CD4-positive, alpha-beta T cell (primary cell): ENCODE measurements at regions not wholly inside any gene's neighbourhood (a gene's known extent, or its start where the extent isn't known, plus 50 kb on each side); places are given as distances from the start of the nearest gene placed in this dataset.

Experiments used
- ATAC-seq: fragments of 200-7000 bp; cut with Tn5 transposase; one replicate; pipeline ENCODE4 v1.10.0; 2022; ENCODE audit warnings: mild to moderate bottlenecking; ENCODE audit not compliant: poor library complexity
- CTCF ChIA-PET: fragments of 350-600 bp; sonication (Branson Sonifier 250); formaldehyde crosslinking; loops from one replicate; lab custom pipeline; 2021; ENCODE audit warnings: antibody characterized with exemption, inconsistent platforms; lab: Charles Lee
- POLR2A ChIA-PET: fragments of 350-600 bp; sonication (Branson Sonifier 250); formaldehyde crosslinking; loops from one replicate; lab custom pipeline; 2021; ENCODE audit warnings: antibody characterized with exemption, inconsistent platforms; lab: Charles Lee
- DNase-seq, 14 experiments: peaks; one replicate each; pipeline ENCODE4 v3.0.0-alpha.2; 2013 to 2020; ENCODE audit warnings: mixed read lengths in 2 of 14
- H3K27ac ChIP-seq, 2 donors: one replicate each; pipeline versions ENCODE4 v1.5.1 to v1.7.0; 2013; ENCODE audit warnings: low read length in 2 of 2, low read depth in 1 of 2, mild to moderate bottlenecking in 1 of 2
- H3K27me3 ChIP-seq, 2 experiments: 1 replicate in 1 of 2; 2 replicates in 1 of 2; pipeline versions ENCODE4 v1.6.1 to v1.7.0; 2013; ENCODE audit warnings: low read length in 2 of 2, control low read depth in 1 of 2, mild to moderate bottlenecking in 1 of 2, moderate library complexity in 1 of 2; ENCODE audit not compliant: insufficient read depth in 2 of 2, control insufficient read depth in 1 of 2
- H3K36me3 ChIP-seq: one replicate; pipeline ENCODE4 v1.6.1; 2013; ENCODE audit warnings: low read length, control low read depth; ENCODE audit not compliant: insufficient read depth
- H3K4me1 ChIP-seq: one replicate; pipeline ENCODE4 v1.6.1; 2013; ENCODE audit warnings: low read length, control low read depth; ENCODE audit not compliant: insufficient read depth
- H3K4me3 ChIP-seq: one replicate; pipeline ENCODE4 v1.5.1; 2013; ENCODE audit warnings: mild to moderate bottlenecking, low read length, moderate library complexity
- H3K9me3 ChIP-seq, 2 experiments: 1 replicate in 1 of 2; 2 replicates in 1 of 2; pipeline versions ENCODE4 v1.6.1 to v1.7.0; 2013; ENCODE audit warnings: low read length in 2 of 2, mild to moderate bottlenecking in 2 of 2, control low read depth in 1 of 2, moderate library complexity in 1 of 2; ENCODE audit not compliant: control insufficient read depth in 1 of 2, insufficient read depth in 1 of 2
- H3K27ac Mint-ChIP-seq: one replicate; pipeline ENCODE4 v1.8.0; 2020; ENCODE audit warnings: mixed read lengths
- H3K27me3 Mint-ChIP-seq: one replicate; pipeline ENCODE4 v1.8.0; 2021; ENCODE audit warnings: mixed read lengths
- H3K36me3 Mint-ChIP-seq: one replicate; pipeline ENCODE4 v1.8.0; 2021; ENCODE audit warnings: low read depth, mixed read lengths
- H3K4me1 Mint-ChIP-seq: one replicate; pipeline ENCODE4 v1.8.0; 2021; ENCODE audit warnings: low read depth, mixed read lengths
- H3K4me3 Mint-ChIP-seq: one replicate; pipeline ENCODE4 v1.8.0; 2020; ENCODE audit warnings: mild to moderate bottlenecking, mixed read lengths
- H3K9me3 Mint-ChIP-seq: one replicate; pipeline ENCODE4 v1.8.0; 2020; ENCODE audit warnings: mixed read lengths
- CTCF ChIP-seq: fragments of 200-600 bp; IDR thresholded peaks from one replicate; pipeline ENCODE4 v1.8.0; 2022; ENCODE audit warnings: antibody characterized with exemption, mild to moderate bottlenecking
- intact Hi-C, 2 experiments: fragments of 100-400 bp; cut with DNase I in 1 of 2; cut with micrococcal nuclease in 1 of 2; formaldehyde crosslinking; loops; one replicate each; pipeline versions ENCODE4 v1.15.1 to v1.9.0; 2023 to 2025; cut with DNase I, micrococcal nuclease

GRCh38 chr5:63812693-63813092, 149.6 kb downstream of the HTR1A start:
- no peaks in the 10 kb centered on the region for H3K27me3 ChIP-seq
- CTCF ChIA-PET: no interaction called here
- H3K36me3 ChIP-seq: no peaks in the 10 kb centered on the region
- ATAC-seq: no peak
- TF ChIP-seq CTCF: no peak
- no peak overlapping the region for H3K27ac ChIP-seq
- POLR2A ChIA-PET: no interaction called here
- no peaks in the 10 kb centered on the region for H3K36me3 Mint-ChIP-seq
- H3K4me3 ChIP-seq: no peak overlapping the region
- H3K27me3 Mint-ChIP-seq: no peaks in the 10 kb centered on the region
- intact Hi-C loops: no loop called here
- H3K4me1 Mint-ChIP-seq: no peaks in the 10 kb centered on the region
- no peaks in the 10 kb centered on the region for H3K4me1 ChIP-seq
- H3K9me3 ChIP-seq: peaks cover 7 to 8% of the 10 kb centered on the region in 2 experiments
- H3K27ac Mint-ChIP-seq: no peak overlapping the region
- peaks cover 9% of the 10 kb centered on the region for H3K9me3 Mint-ChIP-seq
- no peak overlapping the region for H3K4me3 Mint-ChIP-seq
- no peak for DNase-seq

- no peaks in the 10 kb centered on the region for H3K27me3 Mint-ChIP-seq
- DNase-seq (no peak), ATAC-seq (no peak)
- H3K27ac Mint-ChIP-seq: no peak overlapping the region
- H3K27me3 ChIP-seq: no peaks in the 10 kb centered on the region
- intact Hi-C loops: no loop called here
- H3K36me3 Mint-ChIP-seq: no peaks in the 10 kb centered on the region
- no peaks in the 10 kb centered on the region for H3K4me1 Mint-ChIP-seq
- no peak overlapping the region for H3K27ac ChIP-seq
- no peaks in the 10 kb centered on the region for H3K4me1 ChIP-seq
- CTCF ChIA-PET: no interaction called here
- POLR2A ChIA-PET: no interaction called here
- H3K9me3 ChIP-seq: peaks cover 7 to 8% of the 10 kb centered on the region in 2 experiments
- no peak overlapping the region for H3K4me3 ChIP-seq
- H3K4me3 Mint-ChIP-seq: no peak overlapping the region
- H3K36me3 ChIP-seq: no peaks in the 10 kb centered on the region
- peaks cover 9% of the 10 kb centered on the region for H3K9me3 Mint-ChIP-seq
- no peak for TF ChIP-seq CTCF
These were observed 150.3 kb downstream of the HTR1A start for GRCh38 chr5:63811961-63812360.

GRCh38 chr5:63811286-63811685, 151.0 kb downstream of the HTR1A start:
- peaks cover 7 to 8% of the 10 kb centered on the region in 2 experiments for H3K9me3 ChIP-seq
- no peak for TF ChIP-seq CTCF
- H3K27me3 Mint-ChIP-seq: no peaks in the 10 kb centered on the region
- no peak overlapping the region for H3K4me3 ChIP-seq
- H3K4me3 Mint-ChIP-seq: no peak overlapping the region
- H3K4me1 ChIP-seq: no peaks in the 10 kb centered on the region
- H3K9me3 Mint-ChIP-seq: peaks cover 9% of the 10 kb centered on the region
- no peak overlapping the region for H3K27ac Mint-ChIP-seq
- no peak for DNase-seq
- no peaks in the 10 kb centered on the region for H3K36me3 Mint-ChIP-seq
- CTCF ChIA-PET: no interaction called here
- ATAC-seq: no peak
- intact Hi-C loops: no loop called here
- H3K4me1 Mint-ChIP-seq: no peaks in the 10 kb centered on the region
- no peaks in the 10 kb centered on the region for H3K27me3 ChIP-seq
- no peak overlapping the region for H3K27ac ChIP-seq
- POLR2A ChIA-PET: no interaction called here
- H3K36me3 ChIP-seq: no peaks in the 10 kb centered on the region
